Endometrium (tissue), 2 donors: ENCODE measurements at regions not wholly inside any gene's neighbourhood (a gene's known extent, or its start where the extent isn't known, plus 50 kb on each side); places are given as distances from the start of the nearest gene placed in this dataset.
"Not testable (repeated sequence)": the region's sequence is repeated elsewhere in the genome, so short reads cannot be mapped to it uniquely, and the experiment has no call there.

Experiments used
- FAIRE-seq: peaks from 2 replicates; lab custom pipeline; 2012; peaks lifted over from hg19 to GRCh38; lab: Jason Lieb, UNC
- donor health status: control.
- donor health status: control.

DNA sequence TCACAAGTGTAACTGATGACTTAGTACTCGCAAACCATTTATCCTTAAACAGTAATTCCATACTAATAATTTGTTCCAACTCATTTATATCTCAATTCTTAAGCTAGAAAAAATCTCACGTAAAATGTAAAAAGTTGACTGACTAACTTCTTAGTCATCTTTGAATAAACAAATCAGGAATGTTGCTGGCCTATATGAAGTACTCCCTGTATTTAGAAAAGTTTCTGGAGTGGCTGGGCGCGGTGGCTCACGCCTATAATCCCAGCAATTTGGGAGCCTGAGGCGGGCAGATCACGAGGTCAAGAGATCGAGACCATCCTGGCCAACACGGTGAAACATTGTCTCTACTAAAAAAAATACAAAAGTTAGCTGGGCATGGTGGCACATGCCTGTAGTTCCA lies 220.6 kb upstream of the FAM240B start:
- FAIRE-seq: not testable (repeated sequence)

DNA sequence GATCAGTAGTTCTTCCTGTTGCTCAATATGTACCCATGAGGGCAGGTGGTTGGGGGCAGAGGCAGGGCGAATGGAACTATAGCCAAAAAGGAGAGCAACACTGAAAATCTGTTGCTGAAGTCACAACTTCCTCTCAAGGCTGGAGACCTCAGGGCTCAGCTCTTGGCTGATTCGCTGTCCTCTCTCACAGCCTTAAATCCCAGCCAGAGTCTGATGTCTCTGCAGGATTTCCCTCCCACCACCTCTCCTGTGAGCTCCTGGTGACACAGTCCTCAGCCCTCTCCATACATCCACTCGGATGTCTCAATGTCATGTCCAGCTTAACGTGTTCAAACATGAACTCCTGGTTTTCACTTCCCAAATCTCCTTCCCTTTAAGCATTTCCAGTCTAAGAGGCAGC lies 218.7 kb upstream of the FAM240B start:
- FAIRE-seq: not testable (repeated sequence)

DNA sequence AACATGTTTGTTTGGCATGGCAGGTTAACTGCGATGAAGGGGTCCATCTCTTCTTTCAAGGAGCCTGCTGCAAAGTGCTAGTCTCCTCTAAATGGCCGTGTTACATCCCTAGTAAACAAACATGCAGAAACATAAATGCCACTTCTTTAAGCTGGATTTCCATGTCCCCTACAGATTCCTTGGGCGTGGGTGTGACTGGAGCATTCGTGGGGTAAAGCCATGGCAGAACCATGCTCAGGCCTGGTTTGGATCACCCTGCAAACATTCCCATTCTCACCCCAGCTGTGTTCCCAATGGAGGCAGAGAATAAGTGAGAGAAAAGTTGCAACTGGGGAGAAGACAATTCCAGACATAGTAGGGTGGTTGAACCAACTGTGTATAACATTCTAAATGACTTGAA lies 208.0 kb upstream of the FAM240B start:
- FAIRE-seq: not testable (repeated sequence)

DNA sequence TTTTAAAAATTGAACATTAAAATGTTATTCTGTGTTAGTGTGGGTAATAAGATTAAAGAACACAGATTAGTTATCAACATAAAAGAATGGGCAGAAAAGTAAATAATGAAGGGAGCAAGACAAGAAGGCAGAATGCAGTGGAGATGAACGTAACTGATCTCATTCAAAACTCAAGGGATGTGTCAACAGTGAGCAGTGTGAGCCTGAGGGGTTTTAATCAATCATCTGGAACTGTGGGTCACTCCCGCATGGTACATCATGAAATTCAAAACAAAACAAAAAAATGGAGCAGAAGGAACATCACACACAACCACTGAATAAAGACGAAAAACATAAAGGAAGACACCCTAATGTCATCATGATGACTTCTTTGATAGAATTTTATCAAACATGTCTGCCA lies 206.6 kb upstream of the FAM240B start:
- not testable (repeated sequence) for FAIRE-seq

DNA sequence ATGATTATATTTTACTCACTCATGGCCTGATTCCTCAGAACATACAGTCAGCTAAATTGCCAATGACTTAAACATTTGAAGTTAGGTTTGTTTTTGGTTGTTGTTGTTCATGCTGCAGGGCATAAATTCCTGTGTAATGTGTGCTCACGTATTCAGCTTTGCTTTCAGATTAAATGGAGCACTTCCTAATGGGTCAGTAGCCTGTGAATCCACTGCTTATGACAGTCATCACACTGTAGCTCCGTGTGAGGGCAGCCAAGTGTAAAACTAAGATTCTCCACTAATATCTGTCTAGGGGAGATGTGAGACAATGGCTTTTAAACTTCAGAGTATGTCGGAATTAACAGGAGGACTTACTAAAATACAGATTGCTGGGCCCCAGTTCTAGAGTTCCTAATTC lies 201.3 kb upstream of the FAM240B start:
- FAIRE-seq: not testable (repeated sequence)

DNA sequence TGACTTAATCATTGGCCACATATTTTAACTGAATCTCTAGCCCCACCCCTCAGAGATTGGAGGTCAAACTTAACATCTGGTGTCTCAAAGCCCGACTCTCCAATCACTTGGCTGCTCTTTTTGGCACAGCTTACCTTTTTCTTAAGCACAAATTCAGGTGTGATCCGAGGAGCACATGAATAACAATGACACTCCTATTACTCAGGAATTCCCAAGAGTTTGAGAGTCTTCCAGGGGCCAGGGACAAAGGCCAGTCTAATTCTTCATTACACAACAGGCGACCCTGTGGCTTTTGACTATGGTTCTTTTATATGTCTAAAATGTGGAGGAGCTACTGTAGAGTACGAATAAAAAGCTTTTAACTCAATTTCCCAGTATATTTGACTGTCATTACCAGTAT lies 190.7 kb upstream of the FAM240B start:
- not testable (repeated sequence) for FAIRE-seq

DNA sequence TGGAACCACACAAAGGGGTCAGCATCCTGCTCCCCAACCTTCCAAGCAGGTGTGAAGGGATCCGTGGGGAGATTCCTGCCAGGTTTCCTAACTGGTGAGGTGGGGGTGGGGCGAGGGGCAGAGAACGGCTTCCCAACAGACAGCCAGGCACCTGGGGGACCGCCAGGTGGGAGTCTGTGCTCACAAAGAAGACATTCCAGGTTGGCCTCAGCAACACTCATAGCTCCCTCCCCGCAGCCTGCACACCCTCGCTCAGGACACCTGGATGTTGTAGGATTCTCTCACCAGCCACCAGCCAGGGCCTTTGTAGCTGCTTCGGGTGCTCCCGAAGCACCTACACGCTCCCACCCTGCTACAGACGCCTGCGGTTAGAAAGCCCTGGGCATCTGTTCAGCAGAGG lies 184.8 kb upstream of the FAM240B start:
- FAIRE-seq: not testable (repeated sequence)

DNA sequence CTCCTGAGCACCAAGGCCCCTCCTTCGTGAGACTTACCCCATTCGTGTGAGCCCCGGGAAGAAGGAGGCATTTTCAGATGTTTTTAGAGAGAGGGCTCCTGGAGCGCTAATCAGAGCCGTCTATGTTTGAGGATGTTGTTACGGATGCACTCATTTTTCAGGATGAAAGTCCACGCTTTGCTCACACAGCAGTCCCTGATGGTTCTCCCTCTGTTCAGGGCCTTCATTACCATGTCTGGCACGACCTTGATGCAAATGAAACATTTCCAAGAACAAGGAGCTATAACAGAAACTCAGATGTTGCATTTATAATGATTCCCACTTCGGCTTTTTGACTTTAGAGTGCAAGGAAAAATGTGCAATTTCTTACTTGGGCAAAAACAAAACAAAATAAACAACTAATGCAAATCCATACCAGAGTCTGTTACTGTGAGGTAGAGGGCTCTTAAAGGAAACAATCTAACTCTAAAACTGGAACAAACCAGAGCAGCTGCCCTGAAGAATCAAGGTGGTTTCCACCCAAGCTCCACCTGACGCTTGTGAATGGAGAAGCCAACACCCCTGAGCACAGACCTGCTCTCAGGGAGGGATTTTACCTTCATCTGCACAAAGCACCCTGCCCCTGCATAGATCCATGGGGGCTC lies 181.7 kb upstream of the FAM240B start:
- FAIRE-seq: not testable (repeated sequence)

DNA sequence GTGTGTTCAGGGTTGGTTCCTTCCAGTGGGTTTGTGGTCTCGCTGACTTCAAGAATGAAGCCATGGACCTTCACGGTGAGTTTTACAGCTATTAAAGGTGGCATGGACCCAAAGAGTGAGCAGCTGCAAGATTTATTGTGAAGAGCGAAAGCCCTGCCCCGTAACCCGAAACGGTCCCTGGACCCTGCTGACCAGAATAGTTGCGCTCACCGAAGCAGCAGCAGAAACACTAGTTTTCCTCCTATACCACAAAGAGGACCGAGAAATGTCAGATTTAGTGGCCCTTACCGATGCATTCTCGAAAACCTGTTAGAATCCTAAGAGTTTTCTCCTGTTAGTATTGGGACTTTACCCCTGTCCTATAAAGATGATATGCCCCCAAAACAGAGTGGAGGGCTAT lies 176.5 kb upstream of the FAM240B start:
- FAIRE-seq: not testable (repeated sequence)

DNA sequence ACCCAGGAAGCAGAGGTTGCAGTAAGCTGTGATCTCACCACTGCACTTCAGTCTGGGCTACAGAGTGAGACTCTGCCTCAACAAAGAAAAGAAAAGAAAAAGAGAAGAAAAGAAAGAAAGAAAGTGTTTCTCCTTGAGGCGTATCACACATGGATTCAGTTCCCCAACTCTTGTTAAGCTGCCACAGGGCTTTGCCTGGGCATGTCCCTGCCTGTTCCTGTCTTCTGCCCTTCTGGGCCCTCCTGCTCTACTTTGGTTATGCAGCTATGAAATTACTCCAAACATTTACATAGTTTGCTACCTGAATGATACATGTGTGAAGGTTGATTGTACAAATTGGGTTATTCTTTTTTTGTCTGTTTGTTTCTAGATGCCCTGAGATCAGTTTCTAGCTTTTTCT lies 175.3 kb upstream of the FAM240B start:
- not testable (repeated sequence) for FAIRE-seq

DNA sequence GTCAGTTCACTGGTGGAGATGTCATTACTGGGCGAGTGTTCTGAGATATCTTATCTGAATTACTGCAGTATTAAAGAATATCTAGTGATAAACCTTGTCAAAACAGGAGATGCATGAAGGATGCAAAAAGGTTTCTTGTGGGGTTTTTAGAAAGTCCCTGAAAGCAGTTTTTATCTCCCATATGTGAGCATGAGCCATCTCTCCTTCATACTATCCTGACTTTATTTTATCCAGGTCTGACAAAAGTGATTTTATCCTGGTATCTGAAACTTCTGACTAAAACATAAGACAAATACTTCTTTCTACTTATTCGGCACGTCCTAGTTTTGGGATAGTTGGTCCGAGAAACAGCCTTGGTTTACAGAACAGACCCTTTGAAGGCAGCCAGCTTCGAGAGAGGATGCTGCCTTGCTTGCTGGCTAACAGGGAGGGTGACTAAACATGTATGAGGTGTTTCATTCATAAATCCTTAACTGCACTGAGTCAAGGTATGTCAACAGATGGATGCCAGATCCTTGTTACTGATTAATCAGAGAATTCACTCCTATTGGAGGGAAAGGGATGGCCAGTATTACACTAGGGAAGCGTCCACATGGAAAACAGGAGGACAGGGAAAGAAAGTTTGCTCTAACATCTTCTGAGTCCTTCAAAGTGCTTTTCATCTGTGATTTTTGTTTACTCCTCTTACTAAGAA lies 172.8 kb upstream of the FAM240B start:
- not testable (repeated sequence) for FAIRE-seq

DNA sequence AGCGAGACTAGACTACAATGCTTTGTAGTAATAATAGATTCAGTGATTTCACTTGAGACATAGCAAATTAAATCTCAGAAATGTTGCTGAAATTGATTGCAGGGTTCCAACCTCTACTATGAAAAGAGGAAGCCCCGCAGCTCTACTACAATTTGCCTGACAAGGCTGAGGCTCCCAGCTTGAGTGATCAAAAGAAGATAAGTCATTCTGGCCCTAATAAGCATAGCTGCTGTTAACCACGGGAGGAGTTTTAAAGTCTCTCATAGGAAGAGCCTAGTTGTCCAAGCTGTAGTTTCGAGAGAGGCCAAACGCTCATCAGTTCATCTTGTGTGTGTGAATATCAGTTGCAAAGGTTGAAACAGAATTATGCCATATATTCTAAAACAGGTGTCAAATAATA lies 166.1 kb upstream of the FAM240B start:
- FAIRE-seq: not testable (repeated sequence)

DNA sequence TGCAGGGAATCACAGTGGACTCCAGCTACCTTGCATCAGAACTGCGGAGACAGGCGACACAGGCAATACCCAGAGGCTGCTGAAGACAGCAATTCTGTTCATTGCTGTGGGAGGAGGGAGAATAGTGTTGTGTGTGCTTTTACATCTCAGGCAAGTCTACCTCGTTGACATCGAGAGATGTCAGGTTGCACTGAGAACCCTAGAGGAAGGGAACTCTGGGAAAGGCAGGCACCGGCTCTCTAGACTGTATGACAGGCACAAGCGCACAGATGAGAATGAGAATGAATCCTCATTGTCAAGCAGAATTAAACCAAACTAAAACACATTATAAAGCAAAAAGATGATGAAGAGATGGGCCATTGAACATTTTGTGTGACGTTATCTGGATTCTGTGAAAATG lies 155.7 kb upstream of the FAM240B start:
- FAIRE-seq: not testable (repeated sequence)

DNA sequence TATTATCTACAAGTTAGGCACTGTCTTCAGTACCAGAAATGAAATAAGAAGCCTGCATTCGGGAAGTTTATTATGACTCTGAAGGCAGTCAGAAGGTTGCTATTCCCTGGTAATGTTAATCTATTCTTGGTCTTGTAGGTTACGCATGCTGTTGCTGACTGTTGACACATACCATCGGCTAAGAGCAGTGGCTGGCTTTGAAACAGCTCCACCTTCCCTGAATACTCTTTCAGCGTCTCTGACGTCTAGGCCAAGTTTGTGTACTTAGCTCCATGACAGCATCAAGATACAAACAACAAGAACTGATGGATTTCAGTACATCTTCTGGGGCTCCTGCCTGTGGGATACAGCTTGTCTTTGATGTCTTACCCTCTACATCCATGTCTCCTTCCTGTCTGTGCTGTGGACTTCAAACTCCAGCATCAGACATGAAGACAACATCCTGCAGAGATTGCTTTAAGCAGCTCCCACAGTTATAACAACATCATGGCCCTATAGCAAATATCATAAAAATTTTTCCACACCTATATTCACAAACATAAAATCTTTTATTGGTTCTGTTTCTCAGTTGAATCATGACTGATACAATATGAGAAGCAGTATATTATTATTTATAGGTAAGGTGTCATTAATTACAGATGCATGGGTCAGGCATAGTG lies 151.5 kb upstream of the FAM240B start:
- FAIRE-seq: not testable (repeated sequence)

DNA sequence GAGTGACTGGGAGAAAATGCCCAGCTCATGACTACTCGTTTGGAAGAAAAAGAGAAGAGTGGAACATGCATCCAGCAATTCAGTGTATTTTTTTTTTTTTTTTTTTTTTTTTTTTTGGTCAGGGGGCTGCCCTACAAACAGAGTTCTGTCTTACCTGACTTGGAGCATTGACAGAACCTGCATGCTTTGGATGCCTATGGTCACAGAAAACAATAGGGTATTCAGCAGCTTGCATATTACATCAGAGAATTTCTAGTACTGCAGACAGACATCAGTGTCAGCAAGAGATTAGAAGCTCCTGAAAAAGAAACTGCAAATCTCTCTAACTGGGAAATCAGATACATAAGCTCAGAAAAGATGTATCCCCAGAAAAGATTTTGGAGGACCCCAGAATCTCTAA lies 139.9 kb upstream of the FAM240B start:
- peak; percentile 82 for FAIRE-seq

DNA sequence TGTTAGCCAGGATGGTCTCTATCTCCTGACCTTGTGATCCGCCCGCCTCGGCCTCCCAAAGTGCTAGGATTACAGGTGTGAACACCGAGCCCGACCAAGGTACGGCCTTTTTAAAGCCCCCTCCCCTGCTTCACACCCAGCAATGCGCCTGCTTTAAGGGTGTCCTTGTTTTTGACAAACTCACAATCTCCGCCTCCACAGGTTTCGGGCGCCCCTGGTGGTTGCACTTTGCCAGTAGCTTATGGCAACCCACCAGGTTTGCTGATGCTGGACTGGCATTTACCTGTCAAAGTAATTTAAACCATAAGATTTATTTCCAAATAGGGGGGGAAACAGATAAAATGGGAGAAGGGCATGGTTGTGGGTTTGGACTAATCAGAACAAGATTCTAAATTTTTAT lies 129.0 kb upstream of the FAM240B start:
- not testable (repeated sequence) for FAIRE-seq

DNA sequence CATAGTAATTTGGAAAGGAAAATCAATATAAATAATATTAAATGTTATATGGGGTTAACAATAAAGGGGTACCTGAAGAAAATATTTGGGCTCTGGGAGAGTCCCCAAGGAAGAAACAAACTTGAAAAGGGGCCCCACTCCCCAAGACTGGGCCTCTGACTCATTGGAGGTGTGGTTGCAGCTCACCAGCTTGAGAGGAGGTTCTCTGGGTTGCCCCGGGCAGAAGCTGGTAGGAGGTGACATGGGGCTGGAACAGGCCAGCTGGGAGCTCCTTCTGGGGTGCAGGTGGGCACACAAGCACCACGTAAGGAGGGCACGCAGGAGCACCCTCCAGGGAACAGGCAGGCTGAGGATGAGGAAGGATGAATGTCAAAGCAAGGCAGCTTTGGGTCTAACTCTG lies 120.3 kb upstream of the FAM240B start:
- FAIRE-seq: not testable (repeated sequence)

DNA sequence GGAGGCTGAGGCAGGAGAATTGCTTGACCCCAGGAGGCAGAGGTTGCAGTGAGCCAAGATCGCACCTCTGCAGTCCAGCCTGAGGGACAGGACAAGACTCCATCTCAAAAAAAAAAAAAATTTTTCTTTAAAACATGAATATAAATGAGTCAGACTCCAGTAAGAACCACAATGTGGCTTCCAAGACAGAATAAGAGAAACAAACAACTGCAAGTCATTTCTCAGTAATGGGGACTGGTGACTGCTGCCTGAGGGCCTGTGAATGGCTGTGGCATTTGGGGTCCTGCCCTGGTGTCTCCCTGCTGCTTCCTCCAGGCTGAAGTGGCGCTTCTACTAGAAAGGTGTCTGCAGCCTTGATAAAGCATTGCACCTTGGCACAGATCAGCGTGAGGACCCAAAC lies 113.8 kb upstream of the FAM240B start:
- not testable (repeated sequence) for FAIRE-seq

DNA sequence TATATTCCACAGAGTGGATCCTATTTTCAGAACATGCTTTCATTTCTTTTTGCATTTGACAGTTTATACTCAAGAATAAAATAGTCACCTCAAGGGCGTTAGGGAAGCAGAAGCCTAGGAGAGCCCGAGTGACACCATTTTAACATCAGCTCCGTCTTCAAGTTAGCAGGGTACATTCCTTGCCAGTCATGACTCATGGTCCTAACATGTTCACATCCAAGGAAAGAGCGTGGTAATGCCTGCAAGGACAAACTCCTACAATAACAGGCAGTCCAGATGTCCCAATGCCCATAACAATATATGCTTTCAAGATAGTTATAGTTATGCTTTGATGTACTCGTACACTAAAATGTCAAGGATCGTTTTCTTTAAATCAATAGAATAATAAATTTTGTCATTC lies 93.9 kb upstream of the FAM240B start:
- FAIRE-seq: not testable (repeated sequence)

DNA sequence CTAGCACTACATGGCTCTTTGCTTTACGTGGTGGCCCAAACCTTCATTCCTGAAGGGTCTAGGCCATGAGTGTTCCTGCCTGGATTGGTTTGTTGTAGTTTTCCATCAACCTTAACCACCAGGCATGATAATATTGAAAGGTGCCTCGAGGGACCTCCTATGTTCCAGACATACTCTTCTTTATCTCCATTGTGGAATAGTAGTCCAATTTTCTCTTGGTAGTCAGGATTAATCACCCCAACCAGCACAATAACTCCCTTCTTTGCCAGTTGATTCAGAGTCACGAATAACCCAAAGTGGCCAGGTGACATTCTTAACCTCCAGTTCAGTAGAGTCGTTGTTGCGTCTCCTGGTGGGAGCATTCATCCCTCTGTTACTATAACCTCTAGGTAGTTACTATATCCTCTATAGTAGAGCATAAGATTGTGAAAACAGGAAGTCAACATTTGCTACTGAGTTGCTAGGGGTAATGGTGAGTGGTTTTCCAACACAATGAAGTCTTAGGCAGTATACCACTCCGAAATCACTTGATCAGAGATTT lies 88.1 kb upstream of the FAM240B start:
- FAIRE-seq: not testable (repeated sequence)

DNA sequence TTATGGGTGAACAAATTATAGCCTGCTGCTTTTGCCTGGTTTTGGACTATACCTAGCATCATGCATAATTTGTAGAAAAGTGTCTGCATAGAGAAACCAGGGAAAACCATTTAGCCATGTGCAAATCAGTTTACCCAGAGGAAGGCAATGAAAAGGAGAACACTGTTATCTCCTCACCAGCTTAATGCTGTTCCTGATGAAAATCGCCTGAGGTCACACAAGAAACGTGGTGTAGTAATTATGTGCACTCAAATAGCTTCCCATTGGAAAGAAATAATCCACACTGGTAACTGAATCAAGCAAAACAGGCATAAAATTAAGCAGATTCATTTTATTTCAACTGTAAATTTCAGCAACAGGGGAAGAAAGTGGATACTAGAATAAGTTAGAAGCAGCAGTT lies 51.7 kb upstream of the FAM240B start:
- no peak for FAIRE-seq
